ENCODE measurements at regions not wholly inside any gene's neighbourhood (a gene's known extent, or its start where the extent isn't known, plus 50 kb on each side); places are given as distances from the start of the nearest gene placed in this dataset.

GRCh38 chr18:40420675-40421074, 1534.4 kb upstream of the PIK3C3 start:
- no peak overlapping the region for H3K4me3 ChIP-seq (ENCODE audit: low read depth, low read length)
- TF ChIP-seq CTCF (conservative IDR thresholded peaks at IDR 0.05; ENCODE audit: low read depth, low read length), result no peak
- no peak for DNase-seq (ENCODE audit: low read depth)

- no peak overlapping the region for H3K4me3 ChIP-seq (ENCODE audit: low read depth, low read length)
- TF ChIP-seq CTCF (conservative IDR thresholded peaks at IDR 0.05; ENCODE audit: low read depth, low read length), result no peak
- DNase-seq (ENCODE audit: low read depth), result no peak
Observed at GRCh38 chr18:40417501-40417900, 1537.5 kb upstream of the PIK3C3 start.

GRCh38 chr18:40415821-40416220, 1539.2 kb upstream of the PIK3C3 start:
- TF ChIP-seq CTCF (conservative IDR thresholded peaks at IDR 0.05; ENCODE audit: low read depth, low read length), result no peak
- no peak overlapping the region for H3K4me3 ChIP-seq (ENCODE audit: low read depth, low read length)
- no peak for DNase-seq (ENCODE audit: low read depth)

GRCh38 chr18:40415176-40415791, 1539.8 kb upstream of the PIK3C3 start:
- no peak for DNase-seq (ENCODE audit: low read depth)
- TF ChIP-seq CTCF (conservative IDR thresholded peaks at IDR 0.05; ENCODE audit: low read depth, low read length), result no peak
- no peak overlapping the region for H3K4me3 ChIP-seq (ENCODE audit: low read depth, low read length)

GRCh38 chr18:40414155-40414754, 1540.8 kb upstream of the PIK3C3 start:
- no peak for TF ChIP-seq CTCF (conservative IDR thresholded peaks at IDR 0.05; ENCODE audit: low read depth, low read length)
- DNase-seq (ENCODE audit: low read depth), result peak; percentile 48
- no peak overlapping the region for H3K4me3 ChIP-seq (ENCODE audit: low read depth, low read length)

GRCh38 chr18:40413160-40413559, 1541.9 kb upstream of the PIK3C3 start:
- DNase-seq (ENCODE audit: low read depth), result peak; percentile 42
- H3K4me3 ChIP-seq (ENCODE audit: low read depth, low read length), result no peak overlapping the region
- TF ChIP-seq CTCF (conservative IDR thresholded peaks at IDR 0.05; ENCODE audit: low read depth, low read length), result peak; percentile 61

- DNase-seq (ENCODE audit: low read depth), result no peak
- TF ChIP-seq CTCF (conservative IDR thresholded peaks at IDR 0.05; ENCODE audit: low read depth, low read length), result no peak
Observed at GRCh38 chr18:40412410-40412809, 1542.6 kb upstream of the PIK3C3 start.

More at GRCh38 chr18:40412410-40412809, 1542.6 kb upstream of the PIK3C3 start:
- H3K4me3 ChIP-seq (ENCODE audit: low read depth, low read length), result no peak overlapping the region
